C4-2B (cell line): ENCODE measurements at regions not wholly inside any gene's neighbourhood (a gene's known extent, or its start where the extent isn't known, plus 50 kb on each side); places are given as distances from the start of the nearest gene placed in this dataset.

Experiments
- CTCF ChIP-seq: fragments of 450-650 bp; conservative IDR thresholded peaks from 2 replicates; pipeline ENCODE4 v1.5.1; 2017; ENCODE audit warnings: mild to moderate bottlenecking
- ZFX ChIP-seq: fragments of 450-650 bp; IDR thresholded peaks from 2 replicates; pipeline ENCODE4 v1.6.1; 2017

- no peak for TF ChIP-seq CTCF
- TF ChIP-seq ZFX = no peak
Observed at GRCh38 chr7:94161476-94161875, 157.3 kb upstream of the BET1 start.
